ENCODE measurements at regions not wholly inside any gene's neighbourhood (a gene's known extent, or its start where the extent isn't known, plus 50 kb on each side); places are given as distances from the start of the nearest gene placed in this dataset.
"Not testable (repeated sequence)": the region's sequence is repeated elsewhere in the genome, so short reads cannot be mapped to it uniquely, and the experiment has no call there.

GRCh38 chr6:99668036-99668705 is 61.5 kb downstream of the PRDM13 start:
- no peak for DNase-seq

- no peak for DNase-seq
Observed at GRCh38 chr6:99689916-99690685, 83.5 kb downstream of the PRDM13 start.

- DNase-seq = not testable (repeated sequence)
Observed at GRCh38 chr6:99702287-99702686, 95.7 kb downstream of the PRDM13 start.

- no peak for DNase-seq
Observed at GRCh38 chr6:99709062-99709461, 102.4 kb downstream of the PRDM13 start.

GRCh38 chr6:99711302-99711701 is 104.7 kb downstream of the PRDM13 start:
- no peak for DNase-seq

GRCh38 chr6:99711925-99712324 is 105.3 kb downstream of the PRDM13 start:
- no peak for DNase-seq

GRCh38 chr6:99712519-99712918 is 105.9 kb downstream of the PRDM13 start:
- DNase-seq = no peak

- DNase-seq = not testable (repeated sequence)
Observed at GRCh38 chr6:99722043-99722442, 115.4 kb downstream of the PRDM13 start.

- not testable (repeated sequence) for DNase-seq
Observed at GRCh38 chr6:99730237-99730636, 123.6 kb downstream of the PRDM13 start.

GRCh38 chr6:99736302-99736701 is 129.7 kb downstream of the PRDM13 start:
- no peak for DNase-seq

GRCh38 chr6:99739526-99739925 is 132.9 kb downstream of the PRDM13 start:
- DNase-seq = no peak

GRCh38 chr6:99741092-99741491 is 134.5 kb downstream of the PRDM13 start:
- no peak for DNase-seq

- no peak for DNase-seq
Observed at GRCh38 chr6:99743647-99744046, 137.0 kb downstream of the PRDM13 start.

- DNase-seq = no peak
Observed at GRCh38 chr6:99745651-99746050, 139.0 kb downstream of the PRDM13 start.

GRCh38 chr6:99746261-99746895 is 139.7 kb downstream of the PRDM13 start:
- DNase-seq = peak; percentile 70

- DNase-seq = no peak
Observed at GRCh38 chr6:99761711-99762110, 155.1 kb downstream of the PRDM13 start.

GRCh38 chr6:99768166-99768565 is 161.5 kb downstream of the PRDM13 start:
- DNase-seq = no peak

GRCh38 chr6:99779631-99780555 is 173.3 kb downstream of the PRDM13 start:
- DNase-seq = no peak

- no peak for DNase-seq
Observed at GRCh38 chr6:99780556-99780885, 173.9 kb downstream of the PRDM13 start.

- no peak for DNase-seq
Observed at GRCh38 chr6:99789767-99790166, 183.1 kb downstream of the PRDM13 start.

GRCh38 chr6:99790679-99791078 is 184.0 kb downstream of the PRDM13 start:
- no peak for DNase-seq

GRCh38 chr6:99801805-99802204 is 192.2 kb downstream of the MCHR2 start:
- no peak for DNase-seq
